ENCODE measurements at regions not wholly inside any gene's neighbourhood (a gene's known extent, or its start where the extent isn't known, plus 50 kb on each side); places are given as distances from the start of the nearest gene placed in this dataset.
"Not testable (repeated sequence)": the region's sequence is repeated elsewhere in the genome, so short reads cannot be mapped to it uniquely, and the experiment has no call there.

DNA sequence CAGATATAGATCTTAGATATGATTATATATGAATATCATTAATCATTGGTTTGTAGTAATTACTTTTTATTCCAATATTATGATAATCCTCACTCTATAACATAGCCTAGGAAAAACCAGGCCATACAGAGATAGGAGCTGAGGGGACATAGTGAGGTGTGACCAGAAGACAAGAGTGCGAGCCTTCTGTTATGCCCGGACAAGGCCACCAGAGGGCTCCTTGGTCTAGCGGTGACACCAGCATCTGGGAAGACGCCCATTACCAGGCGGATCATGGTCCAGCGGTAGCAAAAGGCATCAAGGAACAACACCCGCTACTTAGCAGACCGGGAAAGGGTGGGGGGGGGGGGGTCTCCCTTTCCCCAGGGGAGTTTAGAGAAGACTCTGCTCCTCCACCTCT lies 96.4 kb upstream of the WSB1 start:
- H3K9me3 ChIP-seq (ENCODE audit: low read length); H3K27ac ChIP-seq (ENCODE audit: low read length); H2AFZ ChIP-seq (ENCODE audit: low read depth, low read length); H3K9ac ChIP-seq (ENCODE audit: low read length); H3K36me3 ChIP-seq (ENCODE audit: insufficient read depth, low read length); H3K9me2 ChIP-seq (ENCODE audit: insufficient read depth, low read length); H3K79me2 ChIP-seq (replicated peaks; ENCODE audit: insufficient read depth, low read length); H3K27me3 ChIP-seq (ENCODE audit: insufficient read depth, low read depth, low read length); H3K4me2 ChIP-seq (ENCODE audit: low read length); H3K4me3 ChIP-seq (ENCODE audit: low read length); H4K20me1 ChIP-seq (ENCODE audit: insufficient read depth); H3F3A ChIP-seq (ENCODE audit: insufficient read depth, low read length, poor library complexity, severe bottlenecking): not testable (repeated sequence)

DNA sequence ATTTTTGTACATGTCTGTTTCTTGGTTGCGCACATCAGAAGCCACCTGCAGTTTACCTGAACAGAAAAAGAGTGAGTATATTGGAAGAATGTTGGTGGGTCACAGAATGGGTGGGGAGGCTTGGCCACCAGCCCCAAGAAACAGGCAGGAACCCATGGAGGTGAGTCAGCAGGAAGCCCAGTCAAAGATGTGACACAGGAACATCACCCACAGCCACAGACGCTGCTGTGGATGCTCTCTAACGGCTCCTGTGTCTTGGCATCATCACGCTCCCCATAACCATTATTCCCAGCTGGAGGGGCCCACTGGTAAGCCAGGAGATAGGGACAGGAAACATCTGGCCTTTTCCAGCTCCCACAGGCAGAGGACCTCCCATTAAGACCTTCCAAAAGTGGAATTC lies 94.0 kb upstream of the WSB1 start:
- Histone ChIP-seq H2AFZ (ENCODE audit: low read depth, low read length) (no peak overlapping the region), H3K4me3 (ENCODE audit: low read length) (no peak overlapping the region), H3K4me2 (ENCODE audit: low read length) (no peak overlapping the region), H3K27me3 (ENCODE audit: insufficient read depth, low read depth, low read length) (no peaks in the 10 kb centered on the region), H3K79me2 (replicated peaks; ENCODE audit: insufficient read depth, low read length) (no peaks in the 10 kb centered on the region), H4K20me1 (ENCODE audit: insufficient read depth) (no peaks in the 10 kb centered on the region), H3K9me2 (ENCODE audit: insufficient read depth, low read length) (no peaks in the 10 kb centered on the region), H3F3A (ENCODE audit: insufficient read depth, low read length, poor library complexity, severe bottlenecking) (no peaks in the 10 kb centered on the region), H3K36me3 (ENCODE audit: insufficient read depth, low read length) (no peaks in the 10 kb centered on the region), H3K9me3 (ENCODE audit: low read length) (peaks cover 3% of the 10 kb centered on the region), H3K27ac (ENCODE audit: low read length) (no peak overlapping the region), H3K9ac (ENCODE audit: low read length) (no peak overlapping the region)
- TF ChIP-seq RAD21 (conservative IDR thresholded peaks at IDR 0.05) (no peak), POLR2AphosphoS5 (IDR thresholded peaks at IDR 0.05) (no peak), EP300 (conservative IDR thresholded peaks at IDR 0.05; ENCODE audit: poor library complexity, severe bottlenecking) (no peak), MXI1 (conservative IDR thresholded peaks at IDR 0.05; ENCODE audit: poor library complexity, severe bottlenecking) (no peak), EZH2 (IDR thresholded peaks at IDR 0.05; ENCODE audit: borderline replicate concordance, insufficient read depth, low read length, poor library complexity, severe bottlenecking) (no peak), TAF1 (IDR thresholded peaks at IDR 0.05; ENCODE audit: low read depth) (no peak)
- TF ChIP-seq, protein P1, sequence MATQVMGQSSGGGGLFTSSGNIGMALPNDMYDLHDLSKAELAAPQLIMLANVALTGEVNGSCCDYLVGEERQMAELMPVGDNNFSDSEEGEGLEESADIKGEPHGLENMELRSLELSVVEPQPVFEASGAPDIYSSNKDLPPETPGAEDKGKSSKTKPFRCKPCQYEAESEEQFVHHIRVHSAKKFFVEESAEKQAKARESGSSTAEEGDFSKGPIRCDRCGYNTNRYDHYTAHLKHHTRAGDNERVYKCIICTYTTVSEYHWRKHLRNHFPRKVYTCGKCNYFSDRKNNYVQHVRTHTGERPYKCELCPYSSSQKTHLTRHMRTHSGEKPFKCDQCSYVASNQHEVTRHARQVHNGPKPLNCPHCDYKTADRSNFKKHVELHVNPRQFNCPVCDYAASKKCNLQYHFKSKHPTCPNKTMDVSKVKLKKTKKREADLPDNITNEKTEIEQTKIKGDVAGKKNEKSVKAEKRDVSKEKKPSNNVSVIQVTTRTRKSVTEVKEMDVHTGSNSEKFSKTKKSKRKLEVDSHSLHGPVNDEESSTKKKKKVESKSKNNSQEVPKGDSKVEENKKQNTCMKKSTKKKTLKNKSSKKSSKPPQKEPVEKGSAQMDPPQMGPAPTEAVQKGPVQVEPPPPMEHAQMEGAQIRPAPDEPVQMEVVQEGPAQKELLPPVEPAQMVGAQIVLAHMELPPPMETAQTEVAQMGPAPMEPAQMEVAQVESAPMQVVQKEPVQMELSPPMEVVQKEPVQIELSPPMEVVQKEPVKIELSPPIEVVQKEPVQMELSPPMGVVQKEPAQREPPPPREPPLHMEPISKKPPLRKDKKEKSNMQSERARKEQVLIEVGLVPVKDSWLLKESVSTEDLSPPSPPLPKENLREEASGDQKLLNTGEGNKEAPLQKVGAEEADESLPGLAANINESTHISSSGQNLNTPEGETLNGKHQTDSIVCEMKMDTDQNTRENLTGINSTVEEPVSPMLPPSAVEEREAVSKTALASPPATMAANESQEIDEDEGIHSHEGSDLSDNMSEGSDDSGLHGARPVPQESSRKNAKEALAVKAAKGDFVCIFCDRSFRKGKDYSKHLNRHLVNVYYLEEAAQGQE (IDR thresholded peaks at IDR 0.05; ENCODE audit: borderline replicate concordance): no peak
- TF ChIP-seq, protein P2, sequence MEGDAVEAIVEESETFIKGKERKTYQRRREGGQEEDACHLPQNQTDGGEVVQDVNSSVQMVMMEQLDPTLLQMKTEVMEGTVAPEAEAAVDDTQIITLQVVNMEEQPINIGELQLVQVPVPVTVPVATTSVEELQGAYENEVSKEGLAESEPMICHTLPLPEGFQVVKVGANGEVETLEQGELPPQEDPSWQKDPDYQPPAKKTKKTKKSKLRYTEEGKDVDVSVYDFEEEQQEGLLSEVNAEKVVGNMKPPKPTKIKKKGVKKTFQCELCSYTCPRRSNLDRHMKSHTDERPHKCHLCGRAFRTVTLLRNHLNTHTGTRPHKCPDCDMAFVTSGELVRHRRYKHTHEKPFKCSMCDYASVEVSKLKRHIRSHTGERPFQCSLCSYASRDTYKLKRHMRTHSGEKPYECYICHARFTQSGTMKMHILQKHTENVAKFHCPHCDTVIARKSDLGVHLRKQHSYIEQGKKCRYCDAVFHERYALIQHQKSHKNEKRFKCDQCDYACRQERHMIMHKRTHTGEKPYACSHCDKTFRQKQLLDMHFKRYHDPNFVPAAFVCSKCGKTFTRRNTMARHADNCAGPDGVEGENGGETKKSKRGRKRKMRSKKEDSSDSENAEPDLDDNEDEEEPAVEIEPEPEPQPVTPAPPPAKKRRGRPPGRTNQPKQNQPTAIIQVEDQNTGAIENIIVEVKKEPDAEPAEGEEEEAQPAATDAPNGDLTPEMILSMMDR (IDR thresholded peaks at IDR 0.05; ENCODE audit: poor library complexity, severe bottlenecking): no peak

DNA sequence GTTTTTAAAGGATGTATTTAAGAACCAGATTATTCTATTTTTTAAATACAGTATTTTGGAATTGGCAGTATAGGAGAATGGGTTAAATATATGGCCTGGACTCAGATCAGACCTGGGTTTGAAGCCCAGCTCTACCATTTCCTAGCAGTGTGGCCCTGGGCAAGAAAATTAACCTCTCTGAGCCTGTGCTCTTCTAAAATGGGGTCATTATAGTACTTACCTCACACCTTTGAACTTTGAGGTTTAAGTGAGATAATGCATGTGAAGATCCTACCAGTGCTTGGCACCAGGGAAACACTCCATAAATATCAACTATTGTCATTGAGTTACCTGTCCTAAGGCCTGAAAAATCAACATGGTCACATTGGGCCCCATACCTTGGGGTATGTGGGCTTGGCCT lies 93.4 kb upstream of the WSB1 start:
- H3K36me3 ChIP-seq (ENCODE audit: insufficient read depth, low read length): no peaks in the 10 kb centered on the region
- H4K20me1 ChIP-seq (ENCODE audit: insufficient read depth): no peaks in the 10 kb centered on the region
- no peak overlapping the region for H3K4me3 ChIP-seq (ENCODE audit: low read length)
- no peaks in the 10 kb centered on the region for H3F3A ChIP-seq (ENCODE audit: insufficient read depth, low read length, poor library complexity, severe bottlenecking)
- H3K79me2 ChIP-seq (replicated peaks; ENCODE audit: insufficient read depth, low read length): no peaks in the 10 kb centered on the region
- TF ChIP-seq RAD21 (conservative IDR thresholded peaks at IDR 0.05) (no peak), TAF1 (IDR thresholded peaks at IDR 0.05; ENCODE audit: low read depth) (no peak), POLR2AphosphoS5 (IDR thresholded peaks at IDR 0.05) (no peak), SMC3 (conservative IDR thresholded peaks at IDR 0.05; ENCODE audit: poor library complexity) (no peak), EZH2 (IDR thresholded peaks at IDR 0.05; ENCODE audit: borderline replicate concordance, insufficient read depth, low read length, poor library complexity, severe bottlenecking) (no peak), EP300 (conservative IDR thresholded peaks at IDR 0.05; ENCODE audit: poor library complexity, severe bottlenecking) (no peak), MXI1 (conservative IDR thresholded peaks at IDR 0.05; ENCODE audit: poor library complexity, severe bottlenecking) (no peak)
- TF ChIP-seq, protein P2 (IDR thresholded peaks at IDR 0.05; ENCODE audit: poor library complexity, severe bottlenecking): no peak
- TF ChIP-seq, protein P1 (IDR thresholded peaks at IDR 0.05; ENCODE audit: borderline replicate concordance): no peak
- H3K9me2 ChIP-seq (ENCODE audit: insufficient read depth, low read length): no peaks in the 10 kb centered on the region
- H3K27ac ChIP-seq (ENCODE audit: low read length): no peak overlapping the region
- H3K9ac ChIP-seq (ENCODE audit: low read length): no peak overlapping the region
- no peak overlapping the region for H2AFZ ChIP-seq (ENCODE audit: low read depth, low read length)
- peaks cover 3% of the 10 kb centered on the region for H3K9me3 ChIP-seq (ENCODE audit: low read length)
- H3K4me2 ChIP-seq (ENCODE audit: low read length): no peak overlapping the region
- H3K27me3 ChIP-seq (ENCODE audit: insufficient read depth, low read depth, low read length): no peaks in the 10 kb centered on the region

All from neural cell (in vitro differentiated cells).